Brain microvascular endothelial cell (primary cell): ENCODE measurements at regions not wholly inside any gene's neighbourhood (a gene's known extent, or its start where the extent isn't known, plus 50 kb on each side); places are given as distances from the start of the nearest gene placed in this dataset.
A peak's percentile ranks its signal among the peaks of the same experiment; 100 is the strongest.

Source experiments
- DNase-seq: peaks from one replicate; pipeline ENCODE4 v3.0.0-alpha.2; 2020
- H3K27ac ChIP-seq: fragments of 250-450 bp; sonication (Bioruptor Pico); 2 replicates; pipeline ENCODE4 v1.5.1; 2020; ENCODE audit warnings: mild to moderate bottlenecking, moderate library complexity
- H3K27me3 ChIP-seq: fragments of 250-450 bp; sonication (Bioruptor Pico); replicated peaks from 2 replicates; pipeline ENCODE4 v1.5.1; 2020; ENCODE audit warnings: mild to moderate bottlenecking
- H3K36me3 ChIP-seq: fragments of 250-450 bp; sonication (Bioruptor Pico); replicated peaks from 2 replicates; pipeline ENCODE4 v1.5.1; 2020; ENCODE audit warnings: mild to moderate bottlenecking
- H3K4me3 ChIP-seq: 2 replicates; pipeline ENCODE4 v1.5.1; 2011; ENCODE audit warnings: low read depth, mild to moderate bottlenecking, control low read depth, low read length, moderate library complexity
- in situ Hi-C: cut with HindIII; loops from 2 replicates; pipeline ENCODE4 v1.10.0; 2017; ENCODE audit warnings: low sequenced_read_pairs, low pct_ligation_motif_present
- TF ChIP-seq, protein P1 (sequence below): IDR thresholded peaks from 2 replicates; pipeline ENCODE4 v1.5.1; 2011; ENCODE audit warnings: low read depth, mild to moderate bottlenecking, moderate library complexity, low read length, control low read depth, inconsistent platforms; ENCODE audit errors: missing control alignments

DNA sequence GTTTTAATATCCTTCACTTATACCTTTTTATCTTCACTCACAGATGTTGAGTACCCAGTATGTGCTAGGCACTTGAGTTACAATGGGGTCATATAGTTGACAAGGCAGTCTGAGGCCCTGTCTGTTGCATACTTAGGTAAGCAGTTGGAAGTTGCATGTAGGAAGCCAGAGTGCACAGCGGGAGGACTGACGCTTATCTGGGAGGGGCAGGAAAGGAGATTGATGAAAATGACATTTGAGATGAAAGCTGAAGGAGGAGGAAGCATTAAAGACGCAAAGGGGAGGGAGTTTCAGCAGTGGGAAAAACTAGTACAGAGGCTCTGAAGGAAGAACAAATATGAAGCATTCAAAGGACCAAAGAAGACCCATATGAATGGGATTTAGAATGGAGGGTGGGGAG is 266.2 kb downstream of the HTR7 start:
- H3K27me3 ChIP-seq, result no peaks in the 10 kb centered on the region
- H3K4me3 ChIP-seq, result no peak overlapping the region
- no peaks in the 10 kb centered on the region for H3K36me3 ChIP-seq
- in situ Hi-C loops, result no loop called here
- DNase-seq, result no peak
- TF ChIP-seq, protein P1, sequence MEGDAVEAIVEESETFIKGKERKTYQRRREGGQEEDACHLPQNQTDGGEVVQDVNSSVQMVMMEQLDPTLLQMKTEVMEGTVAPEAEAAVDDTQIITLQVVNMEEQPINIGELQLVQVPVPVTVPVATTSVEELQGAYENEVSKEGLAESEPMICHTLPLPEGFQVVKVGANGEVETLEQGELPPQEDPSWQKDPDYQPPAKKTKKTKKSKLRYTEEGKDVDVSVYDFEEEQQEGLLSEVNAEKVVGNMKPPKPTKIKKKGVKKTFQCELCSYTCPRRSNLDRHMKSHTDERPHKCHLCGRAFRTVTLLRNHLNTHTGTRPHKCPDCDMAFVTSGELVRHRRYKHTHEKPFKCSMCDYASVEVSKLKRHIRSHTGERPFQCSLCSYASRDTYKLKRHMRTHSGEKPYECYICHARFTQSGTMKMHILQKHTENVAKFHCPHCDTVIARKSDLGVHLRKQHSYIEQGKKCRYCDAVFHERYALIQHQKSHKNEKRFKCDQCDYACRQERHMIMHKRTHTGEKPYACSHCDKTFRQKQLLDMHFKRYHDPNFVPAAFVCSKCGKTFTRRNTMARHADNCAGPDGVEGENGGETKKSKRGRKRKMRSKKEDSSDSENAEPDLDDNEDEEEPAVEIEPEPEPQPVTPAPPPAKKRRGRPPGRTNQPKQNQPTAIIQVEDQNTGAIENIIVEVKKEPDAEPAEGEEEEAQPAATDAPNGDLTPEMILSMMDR, result no peak
- no peak overlapping the region for H3K27ac ChIP-seq

DNA sequence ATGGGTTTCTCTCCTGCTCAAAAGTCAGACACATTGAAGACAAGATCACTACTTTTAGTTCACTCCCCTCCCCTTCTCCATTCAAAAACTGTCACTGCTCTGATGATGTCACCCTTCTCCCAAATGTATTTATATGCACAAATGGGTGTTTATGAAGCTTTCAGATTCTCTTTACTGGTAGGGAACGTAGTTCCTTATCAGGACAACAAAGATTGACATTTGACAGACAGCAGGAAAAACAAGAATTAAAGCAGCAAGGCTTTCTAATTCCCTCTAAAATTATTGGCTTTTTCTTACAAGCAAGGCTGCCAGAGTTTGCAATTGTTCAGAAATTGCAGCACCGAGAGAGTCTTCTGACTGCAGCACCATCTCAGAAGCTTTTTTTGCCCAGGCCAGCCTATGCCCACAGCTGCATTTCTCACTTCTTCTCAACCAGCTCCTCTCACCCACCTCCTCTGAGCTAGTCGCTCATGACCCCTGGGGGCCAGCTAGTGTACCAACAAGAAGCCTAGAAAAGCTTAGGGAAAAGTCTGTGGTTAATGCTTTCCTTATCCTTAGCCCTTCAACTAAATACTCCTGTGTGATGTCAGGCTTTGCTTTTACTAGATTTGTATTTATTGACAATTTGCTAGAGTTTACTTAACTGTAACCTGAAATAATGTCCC is 265.1 kb downstream of the HTR7 start:
- no peaks in the 10 kb centered on the region for H3K27me3 ChIP-seq
- H3K36me3 ChIP-seq, result no peaks in the 10 kb centered on the region
- no peak overlapping the region for H3K27ac ChIP-seq
- TF ChIP-seq, protein P1, result peak; percentile 85
- peak; percentile 48 for DNase-seq
- H3K4me3 ChIP-seq, result no peak overlapping the region
- in situ Hi-C loops, result no loop called here

DNA sequence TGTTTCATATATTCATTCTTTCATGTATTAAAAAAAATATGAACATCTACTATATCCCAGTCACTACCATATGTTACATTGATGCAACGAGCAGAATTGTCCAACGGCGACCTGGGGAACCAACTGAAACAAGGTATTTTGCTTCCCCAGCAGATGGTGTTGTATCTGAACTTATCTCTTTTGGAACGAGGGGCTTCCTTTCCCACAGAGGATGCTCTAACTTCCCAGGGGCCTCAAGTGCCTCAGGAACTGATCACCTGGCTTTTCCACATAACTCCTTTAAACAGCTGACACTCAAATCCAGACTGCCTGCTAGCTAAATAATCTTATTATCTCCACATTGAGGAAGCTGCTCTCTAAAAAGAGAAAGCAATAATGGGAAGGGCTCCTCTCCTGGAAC is 259.3 kb downstream of the HTR7 start:
- DNase-seq, result no peak
- TF ChIP-seq, protein P1, result no peak
- Histone ChIP-seq H3K36me3 (no peaks in the 10 kb centered on the region), H3K27me3 (no peaks in the 10 kb centered on the region), H3K4me3 (no peak overlapping the region), H3K27ac (no peak overlapping the region)
- in situ Hi-C loops, result no loop called here

GRCh38 chr10:90602862-90603610 is 254.8 kb downstream of the HTR7 start:
- Histone ChIP-seq H3K27ac (peak overlapping the region; percentile 69), H3K27me3 (no peaks in the 10 kb centered on the region), H3K4me3 (no peak overlapping the region), H3K36me3 (no peaks in the 10 kb centered on the region)
- peak; percentile 88 for DNase-seq
- TF ChIP-seq, protein P1, result no peak
- in situ Hi-C loops, result no loop called here

- no peak overlapping the region for H3K27ac ChIP-seq
- H3K27me3 ChIP-seq, result no peaks in the 10 kb centered on the region
- DNase-seq, result no peak
- H3K36me3 ChIP-seq, result no peaks in the 10 kb centered on the region
- TF ChIP-seq, protein P1, result no peak
- no peak overlapping the region for H3K4me3 ChIP-seq
- in situ Hi-C loops, result no loop called here
These were observed 253.2 kb downstream of the HTR7 start for GRCh38 chr10:90604636-90605035.
